OCI-LY1 (cell line): ENCODE measurements at regions not wholly inside any gene's neighbourhood (a gene's known extent, or its start where the extent isn't known, plus 50 kb on each side); places are given as distances from the start of the nearest gene placed in this dataset.

Source experiments
- H2AFZ ChIP-seq: fragments of 200-600 bp; sonication (generic), shearing (Covaris generic); 2 replicates; pipeline ENCODE4 v1.6.0; 2014; ENCODE audit warnings: antibody characterized with exemption, mild to moderate bottlenecking, low read length
- H3F3A ChIP-seq: fragments of 200-600 bp; sonication (generic), shearing (Covaris generic); 2 replicates; pipeline ENCODE4 v1.6.0; 2014; ENCODE audit warnings: mild to moderate bottlenecking, antibody characterized with exemption, low read length, moderate library complexity; ENCODE audit not compliant: insufficient read depth
- H3K27ac ChIP-seq: fragments of 200-600 bp; sonication (generic); 2 replicates; pipeline ENCODE4 v1.5.1; 2014; ENCODE audit warnings: low read length, mixed run types, mild to moderate bottlenecking, low read depth; ENCODE audit not compliant: poor library complexity, severe bottlenecking
- H3K27me3 ChIP-seq: fragments of 200-600 bp; sonication (generic); 2 replicates; pipeline ENCODE4 v1.6.0; 2014; ENCODE audit warnings: antibody characterized with exemption, mild to moderate bottlenecking, low read length, moderate library complexity; ENCODE audit not compliant: insufficient read depth
- H3K36me3 ChIP-seq: fragments of 200-600 bp; sonication (generic); 2 replicates; pipeline ENCODE4 v1.6.1; 2014; ENCODE audit warnings: mild to moderate bottlenecking, antibody characterized with exemption, low read length, moderate library complexity, mixed read lengths; ENCODE audit not compliant: insufficient read depth
- H3K4me1 ChIP-seq: fragments of 200-600 bp; sonication (generic); 2 replicates; pipeline ENCODE4 v1.5.1; 2014; ENCODE audit warnings: mild to moderate bottlenecking, low read length, moderate library complexity; ENCODE audit not compliant: insufficient read depth, severe bottlenecking
- H3K4me2 ChIP-seq: fragments of 200-600 bp; sonication (generic), shearing (Covaris generic); 2 replicates; pipeline ENCODE4 v1.6.1; 2014; ENCODE audit warnings: low read length
- H3K4me3 ChIP-seq: fragments of 200-600 bp; sonication (generic); 2 replicates; pipeline ENCODE4 v1.5.1; 2014; ENCODE audit warnings: low read length, low read depth, mild to moderate bottlenecking, mixed read lengths; ENCODE audit not compliant: poor library complexity, severe bottlenecking
- H3K79me2 ChIP-seq: fragments of 200-600 bp; shearing (Covaris generic); 2 replicates; pipeline ENCODE4 v1.6.1; 2016; ENCODE audit warnings: mixed run types, low read length, mixed read lengths; ENCODE audit not compliant: insufficient read depth
- H3K9ac ChIP-seq: fragments of 200-600 bp; sonication (generic), shearing (Covaris generic); 2 replicates; pipeline ENCODE4 v1.6.1; 2014; ENCODE audit warnings: mild to moderate bottlenecking, low read length, mixed read lengths
- H3K9me2 ChIP-seq: fragments of 200-600 bp; sonication (generic), shearing (Covaris generic); 2 replicates; pipeline ENCODE4 v1.6.1; 2014; ENCODE audit warnings: low read depth, mild to moderate bottlenecking, low read length, mixed read lengths
- H3K9me3 ChIP-seq: fragments of 200-600 bp; shearing (Covaris generic); 2 replicates; pipeline ENCODE4 v1.6.1; 2014; ENCODE audit warnings: low read length, mixed read lengths
- H4K20me1 ChIP-seq: fragments of 200-600 bp; sonication (generic), shearing (Covaris generic); 2 replicates; pipeline ENCODE4 v1.6.0; 2016; ENCODE audit warnings: mild to moderate bottlenecking, low read length; ENCODE audit not compliant: insufficient read depth
- CTCF ChIP-seq: fragments of 200-600 bp; sonication (generic), shearing (Covaris generic); IDR thresholded peaks from 2 replicates; pipeline ENCODE4 v1.5.1; 2017; ENCODE audit warnings: mild to moderate bottlenecking, antibody characterized with exemption, low read length, moderate library complexity, mixed read lengths
- EZH2 ChIP-seq: fragments of 200-600 bp; sonication (generic), shearing (Covaris generic); IDR thresholded peaks from 2 replicates; pipeline ENCODE4 v1.8.0; 2017; ENCODE audit warnings: borderline replicate concordance, mixed run types, mild to moderate bottlenecking, antibody characterized with exemption, low read length, moderate library complexity, mixed read lengths

- H3K36me3 ChIP-seq: no peaks in the 10 kb centered on the region
- H3K27ac ChIP-seq: no peak overlapping the region
- no peaks in the 10 kb centered on the region for H3F3A ChIP-seq
- no peak overlapping the region for H3K9ac ChIP-seq
- no peak overlapping the region for H2AFZ ChIP-seq
- H3K27me3 ChIP-seq: peaks cover 7% of the 10 kb centered on the region
- no peak overlapping the region for H3K4me2 ChIP-seq
- no peaks in the 10 kb centered on the region for H3K9me2 ChIP-seq
- H3K4me1 ChIP-seq: no peaks in the 10 kb centered on the region
- H3K9me3 ChIP-seq: no peaks in the 10 kb centered on the region
- TF ChIP-seq CTCF (no peak), EZH2 (no peak)
- H3K4me3 ChIP-seq: no peak overlapping the region
- H4K20me1 ChIP-seq: no peaks in the 10 kb centered on the region
- no peaks in the 10 kb centered on the region for H3K79me2 ChIP-seq
These were observed 116.1 kb upstream of the TLE3 start for GRCh38 chr15:70213794-70214193.

GRCh38 chr15:70212963-70213315, 115.2 kb upstream of the TLE3 start:
- H3K4me3 ChIP-seq: no peak overlapping the region
- no peak overlapping the region for H3K4me2 ChIP-seq
- no peaks in the 10 kb centered on the region for H3K9me2 ChIP-seq
- H3K4me1 ChIP-seq: no peaks in the 10 kb centered on the region
- H3K36me3 ChIP-seq: no peaks in the 10 kb centered on the region
- H4K20me1 ChIP-seq: no peaks in the 10 kb centered on the region
- no peak overlapping the region for H2AFZ ChIP-seq
- H3K9ac ChIP-seq: no peak overlapping the region
- TF ChIP-seq CTCF (no peak), EZH2 (no peak)
- H3K79me2 ChIP-seq: no peaks in the 10 kb centered on the region
- no peaks in the 10 kb centered on the region for H3K9me3 ChIP-seq
- no peak overlapping the region for H3K27ac ChIP-seq
- no peaks in the 10 kb centered on the region for H3F3A ChIP-seq
- peaks cover 7% of the 10 kb centered on the region for H3K27me3 ChIP-seq

GRCh38 chr15:70212286-70212962, 114.7 kb upstream of the TLE3 start:
- Histone ChIP-seq H3K9me3 (no peaks in the 10 kb centered on the region), H3K4me3 (no peak overlapping the region), H3K27ac (no peak overlapping the region), H3K36me3 (no peaks in the 10 kb centered on the region), H3K9ac (no peak overlapping the region), H3K79me2 (no peaks in the 10 kb centered on the region), H3F3A (no peaks in the 10 kb centered on the region), H2AFZ (no peak overlapping the region), H4K20me1 (no peaks in the 10 kb centered on the region), H3K4me2 (no peak overlapping the region), H3K4me1 (no peaks in the 10 kb centered on the region), H3K27me3 (peaks cover 4% of the 10 kb centered on the region), H3K9me2 (no peaks in the 10 kb centered on the region)
- TF ChIP-seq EZH2 (no peak), CTCF (no peak)
